Endodermal cell (in vitro differentiated cells): ENCODE measurements at regions not wholly inside any gene's neighbourhood (a gene's known extent, or its start where the extent isn't known, plus 50 kb on each side); places are given as distances from the start of the nearest gene placed in this dataset.

ENCODE experiments used
- DNase-seq: peaks from one replicate; pipeline ENCODE4 v3.0.0-alpha.2; 2017
- H3K27ac ChIP-seq: 2 replicates; pipeline ENCODE4 v1.5.1; 2013; ENCODE audit warnings: mild to moderate bottlenecking, low read depth, low read length, moderate library complexity
- H3K27me3 ChIP-seq: 2 replicates; pipeline ENCODE4 v1.6.1; 2013; ENCODE audit warnings: mild to moderate bottlenecking, low read length, moderate library complexity; ENCODE audit not compliant: insufficient read depth, control insufficient read depth, poor library complexity, severe bottlenecking
- H3K36me3 ChIP-seq: 2 replicates; pipeline ENCODE4 v1.7.0; 2013; ENCODE audit warnings: mild to moderate bottlenecking, low read length, moderate library complexity; ENCODE audit not compliant: control insufficient read depth, insufficient read depth
- H3K4me1 ChIP-seq: one replicate; pipeline ENCODE4 v1.7.0; 2013; ENCODE audit warnings: low read length; ENCODE audit not compliant: control insufficient read depth, insufficient read depth
- H3K4me3 ChIP-seq: 2 replicates; pipeline ENCODE4 v1.5.1; 2013; ENCODE audit warnings: mild to moderate bottlenecking, low read length, moderate library complexity
- H3K9ac ChIP-seq: 2 replicates; pipeline ENCODE4 v1.6.1; 2013; ENCODE audit warnings: mild to moderate bottlenecking, low read length, moderate library complexity; ENCODE audit not compliant: poor library complexity, severe bottlenecking; ENCODE audit errors: extremely low read depth
- H3K9me3 ChIP-seq: 2 replicates; pipeline ENCODE4 v1.6.1; 2013; ENCODE audit warnings: mild to moderate bottlenecking, low read length, moderate library complexity; ENCODE audit not compliant: control insufficient read depth
- H3K27ac Mint-ChIP-seq: 2 replicates; pipeline ENCODE4 v1.8.0; 2020; ENCODE audit warnings: mixed read lengths
- H3K27me3 Mint-ChIP-seq: 2 replicates; pipeline ENCODE4 v1.8.0; 2021; ENCODE audit warnings: mild to moderate bottlenecking, mixed read lengths; ENCODE audit not compliant: insufficient read depth
- H3K36me3 Mint-ChIP-seq: 2 replicates; pipeline ENCODE4 v1.8.0; 2020; ENCODE audit warnings: low read depth, mixed read lengths
- H3K4me1 Mint-ChIP-seq: 2 replicates; pipeline ENCODE4 v1.8.0; 2020; ENCODE audit warnings: mixed read lengths
- H3K4me3 Mint-ChIP-seq: 2 replicates; pipeline ENCODE4 v1.8.0; 2020; ENCODE audit warnings: mild to moderate bottlenecking, moderate library complexity, mixed read lengths
- H3K9me3 Mint-ChIP-seq: 2 replicates; pipeline ENCODE4 v1.8.0; 2020; ENCODE audit warnings: mild to moderate bottlenecking, mixed read lengths
- WGBS, 2 experiments: methylation state at CpG; one replicate each; pipeline versions ENCODE4 v1.1.5 to v1.1.7; 2013; ENCODE audit warnings: missing lambda C conversion rate in 2 of 2, mixed read lengths in 1 of 2; ENCODE audit not compliant: insufficient coverage in 1 of 2, insufficient read length in 1 of 2; 5-methylcytosine and 5-hydroxymethylcytosine counted together
- TF ChIP-seq, protein P1 (sequence below): fragments of 200-600 bp; sonication (generic); conservative IDR thresholded peaks from 2 replicates; pipeline ENCODE4 v1.5.0; 2021; ENCODE audit warnings: antibody characterized with exemption, mild to moderate bottlenecking

DNA sequence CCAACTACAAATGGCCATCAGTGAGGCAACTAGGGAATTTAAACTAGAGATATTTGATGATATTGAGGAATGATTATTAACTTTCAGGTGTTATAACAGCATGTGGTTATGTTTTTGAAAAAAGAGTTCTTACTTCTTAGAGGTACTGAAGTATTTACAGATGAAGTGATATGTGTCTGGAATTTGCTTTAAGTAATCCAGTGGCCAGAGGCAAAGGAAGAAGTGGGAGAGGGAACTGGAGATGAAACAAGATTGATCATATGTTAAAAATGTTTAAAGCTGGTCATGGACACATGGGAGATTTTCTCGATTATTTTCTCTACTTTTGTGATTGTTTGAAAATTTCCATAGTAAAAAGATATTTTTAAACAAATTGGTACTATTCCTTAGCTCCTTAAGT is 53.3 kb upstream of the SLCO2A1 start:
- H3K27ac ChIP-seq, result no peak overlapping the region
- Mint-ChIP-seq H3K4me3 (no peak overlapping the region), H3K4me1 (no peaks in the 10 kb centered on the region), H3K9me3 (peaks cover 13% of the 10 kb centered on the region), H3K27me3 (peaks cover under 1% of the 10 kb centered on the region), H3K27ac (no peak overlapping the region), H3K36me3 (no peaks in the 10 kb centered on the region)
- no peak overlapping the region for H3K4me3 ChIP-seq
- peaks cover 18% of the 10 kb centered on the region for H3K9me3 ChIP-seq
- whole genome bisulfite sequencing, 2 experiments, result 79% methylated on average over 1 of the region's 1 CpG; no CpG with 5 or more reads in 1 of the 2 experiments
- DNase-seq, result no peak
- H3K27me3 ChIP-seq, result no peaks in the 10 kb centered on the region
- no peaks in the 10 kb centered on the region for H3K4me1 ChIP-seq
- TF ChIP-seq, protein P1, sequence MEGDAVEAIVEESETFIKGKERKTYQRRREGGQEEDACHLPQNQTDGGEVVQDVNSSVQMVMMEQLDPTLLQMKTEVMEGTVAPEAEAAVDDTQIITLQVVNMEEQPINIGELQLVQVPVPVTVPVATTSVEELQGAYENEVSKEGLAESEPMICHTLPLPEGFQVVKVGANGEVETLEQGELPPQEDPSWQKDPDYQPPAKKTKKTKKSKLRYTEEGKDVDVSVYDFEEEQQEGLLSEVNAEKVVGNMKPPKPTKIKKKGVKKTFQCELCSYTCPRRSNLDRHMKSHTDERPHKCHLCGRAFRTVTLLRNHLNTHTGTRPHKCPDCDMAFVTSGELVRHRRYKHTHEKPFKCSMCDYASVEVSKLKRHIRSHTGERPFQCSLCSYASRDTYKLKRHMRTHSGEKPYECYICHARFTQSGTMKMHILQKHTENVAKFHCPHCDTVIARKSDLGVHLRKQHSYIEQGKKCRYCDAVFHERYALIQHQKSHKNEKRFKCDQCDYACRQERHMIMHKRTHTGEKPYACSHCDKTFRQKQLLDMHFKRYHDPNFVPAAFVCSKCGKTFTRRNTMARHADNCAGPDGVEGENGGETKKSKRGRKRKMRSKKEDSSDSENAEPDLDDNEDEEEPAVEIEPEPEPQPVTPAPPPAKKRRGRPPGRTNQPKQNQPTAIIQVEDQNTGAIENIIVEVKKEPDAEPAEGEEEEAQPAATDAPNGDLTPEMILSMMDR, result no peak
- no peak overlapping the region for H3K9ac ChIP-seq
- no peaks in the 10 kb centered on the region for H3K36me3 ChIP-seq

DNA sequence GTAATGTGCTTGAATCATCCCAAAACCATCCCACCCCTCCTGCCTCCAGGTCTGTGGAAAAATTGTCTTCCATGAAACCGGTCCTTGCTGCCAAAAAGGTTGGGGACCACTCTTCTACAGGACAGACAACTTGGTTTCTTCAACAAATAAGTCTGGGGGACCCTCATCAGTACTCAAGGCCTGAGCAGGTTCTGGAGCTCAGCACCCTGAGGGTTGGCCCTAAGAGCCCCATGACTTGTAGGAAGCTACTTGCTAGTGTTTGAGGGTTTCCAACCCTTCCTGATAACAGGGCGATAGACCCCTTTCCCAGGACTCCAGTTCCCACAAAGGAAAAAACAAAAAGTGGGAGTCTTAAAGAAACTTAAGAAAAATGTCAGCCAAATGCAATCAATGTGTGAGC is 52.9 kb upstream of the SLCO2A1 start:
- Histone ChIP-seq H3K4me1 (no peaks in the 10 kb centered on the region), H3K27ac (no peak overlapping the region), H3K9ac (no peak overlapping the region), H3K36me3 (no peaks in the 10 kb centered on the region), H3K9me3 (peaks cover 18% of the 10 kb centered on the region), H3K27me3 (no peaks in the 10 kb centered on the region), H3K4me3 (no peak overlapping the region)
- Mint-ChIP-seq H3K27me3 (peaks cover 2% of the 10 kb centered on the region), H3K4me1 (no peaks in the 10 kb centered on the region), H3K9me3 (peaks cover 13% of the 10 kb centered on the region), H3K4me3 (no peak overlapping the region), H3K27ac (no peak overlapping the region), H3K36me3 (no peaks in the 10 kb centered on the region)
- WGBS, 2 experiments, result 84% methylated on average over 2 of the region's 2 CpGs; no CpG with 5 or more reads in 1 of the 2 experiments
- TF ChIP-seq, protein P1, result no peak
- DNase-seq, result no peak

DNA sequence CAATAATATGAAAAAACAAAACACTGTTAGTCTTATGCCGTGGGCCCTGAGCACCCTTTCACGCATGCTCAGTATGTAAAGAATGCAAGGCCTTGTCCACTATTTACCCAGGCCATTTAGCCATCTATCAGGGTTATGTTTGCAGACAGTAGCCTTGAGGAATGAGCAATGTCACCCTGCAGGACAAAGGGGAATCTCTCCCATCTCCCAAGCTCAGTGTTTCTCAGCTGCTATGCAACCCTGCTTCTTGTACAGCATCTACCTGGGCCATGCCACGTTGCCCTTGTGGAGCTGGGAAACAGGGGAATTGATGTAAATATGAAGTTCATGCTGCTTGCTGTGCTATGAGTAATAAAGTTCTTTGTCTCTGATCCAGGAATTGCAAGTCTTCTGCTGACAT is 51.5 kb upstream of the SLCO2A1 start:
- H3K4me3 ChIP-seq, result no peak overlapping the region
- H3K9ac ChIP-seq, result no peak overlapping the region
- Mint-ChIP-seq H3K4me1 (no peaks in the 10 kb centered on the region), H3K36me3 (no peaks in the 10 kb centered on the region), H3K4me3 (no peak overlapping the region), H3K27ac (no peak overlapping the region), H3K27me3 (peaks cover 2% of the 10 kb centered on the region), H3K9me3 (peaks cover 13% of the 10 kb centered on the region)
- TF ChIP-seq, protein P1, result no peak
- H3K36me3 ChIP-seq, result no peaks in the 10 kb centered on the region
- H3K27me3 ChIP-seq, result no peaks in the 10 kb centered on the region
- H3K4me1 ChIP-seq, result no peaks in the 10 kb centered on the region
- peak; percentile 6 for DNase-seq
- WGBS, 2 experiments, result 86 to 91% methylated on average over 3 of the region's 3 CpGs
- H3K27ac ChIP-seq, result no peak overlapping the region
- peaks cover 18% of the 10 kb centered on the region for H3K9me3 ChIP-seq
